ENCODE measurements at regions not wholly inside any gene's neighbourhood (a gene's known extent, or its start where the extent isn't known, plus 50 kb on each side); places are given as distances from the start of the nearest gene placed in this dataset.

DNA sequence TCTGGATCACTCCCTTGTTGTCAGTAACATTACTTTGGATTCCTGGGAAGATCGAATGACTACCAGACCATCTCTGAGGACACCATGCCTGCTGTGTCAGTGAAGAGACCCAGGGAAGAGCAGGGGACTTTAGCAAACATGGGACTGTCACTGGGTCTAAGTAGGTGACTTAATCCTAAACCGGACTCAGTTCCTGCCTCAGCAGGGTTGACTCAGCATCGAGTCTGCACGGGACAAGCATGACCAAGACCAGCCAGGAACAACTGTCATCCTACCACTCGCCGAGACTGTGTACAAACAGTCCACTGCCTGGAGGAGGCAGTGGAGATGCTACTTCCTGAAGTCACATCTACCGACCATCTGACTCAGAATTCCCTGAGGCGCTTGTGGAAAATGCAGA, 53.2 kb upstream of the RAB4A start:
- in situ Hi-C loops (cut with MboI; ENCODE audit: low pct_ligation_motif_present in 1 of 4, low pct_unique_long_range_greater_than_20kb in 1 of 4, low sequenced_read_pairs in 3 of 4) (no loop called here), intact Hi-C loops (cut with DNase I; ENCODE audit: low total_unique reads) (loop anchor here (2.0 kb wide), 1 partner anchor 475 kb away; no protein-coding TSS in a partner anchor)
- no peaks in the 10 kb centered on the region for H3K36me3 ChIP-seq
- WGBS, 2 donors (ENCODE audit: low coverage in 1 of 2), result 71 to 83% methylated on average over 1 to 8 of the region's 8 CpGs
- H3K4me3 ChIP-seq, result no peak overlapping the region
- peaks cover 0 to 17% (median 7%) of the 10 kb centered on the region in 4 donors for H3K4me1 ChIP-seq
- no peak for DNase-seq
- no peak overlapping the region for H3K27ac ChIP-seq
- no peaks in the 10 kb centered on the region for H3K9me3 ChIP-seq
- no peak for TF ChIP-seq EP300 (IDR thresholded peaks at IDR 0.05; ENCODE audit: low read depth)
- TF ChIP-seq POLR2AphosphoS5 (IDR thresholded peaks at IDR 0.05), result no peak
- no peak for TF ChIP-seq POLR2A (IDR thresholded peaks at IDR 0.05)
- TF ChIP-seq, protein P1, sequence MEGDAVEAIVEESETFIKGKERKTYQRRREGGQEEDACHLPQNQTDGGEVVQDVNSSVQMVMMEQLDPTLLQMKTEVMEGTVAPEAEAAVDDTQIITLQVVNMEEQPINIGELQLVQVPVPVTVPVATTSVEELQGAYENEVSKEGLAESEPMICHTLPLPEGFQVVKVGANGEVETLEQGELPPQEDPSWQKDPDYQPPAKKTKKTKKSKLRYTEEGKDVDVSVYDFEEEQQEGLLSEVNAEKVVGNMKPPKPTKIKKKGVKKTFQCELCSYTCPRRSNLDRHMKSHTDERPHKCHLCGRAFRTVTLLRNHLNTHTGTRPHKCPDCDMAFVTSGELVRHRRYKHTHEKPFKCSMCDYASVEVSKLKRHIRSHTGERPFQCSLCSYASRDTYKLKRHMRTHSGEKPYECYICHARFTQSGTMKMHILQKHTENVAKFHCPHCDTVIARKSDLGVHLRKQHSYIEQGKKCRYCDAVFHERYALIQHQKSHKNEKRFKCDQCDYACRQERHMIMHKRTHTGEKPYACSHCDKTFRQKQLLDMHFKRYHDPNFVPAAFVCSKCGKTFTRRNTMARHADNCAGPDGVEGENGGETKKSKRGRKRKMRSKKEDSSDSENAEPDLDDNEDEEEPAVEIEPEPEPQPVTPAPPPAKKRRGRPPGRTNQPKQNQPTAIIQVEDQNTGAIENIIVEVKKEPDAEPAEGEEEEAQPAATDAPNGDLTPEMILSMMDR (IDR thresholded peaks at IDR 0.05), result no peak
- no peaks in the 10 kb centered on the region for H3K27me3 ChIP-seq

DNA sequence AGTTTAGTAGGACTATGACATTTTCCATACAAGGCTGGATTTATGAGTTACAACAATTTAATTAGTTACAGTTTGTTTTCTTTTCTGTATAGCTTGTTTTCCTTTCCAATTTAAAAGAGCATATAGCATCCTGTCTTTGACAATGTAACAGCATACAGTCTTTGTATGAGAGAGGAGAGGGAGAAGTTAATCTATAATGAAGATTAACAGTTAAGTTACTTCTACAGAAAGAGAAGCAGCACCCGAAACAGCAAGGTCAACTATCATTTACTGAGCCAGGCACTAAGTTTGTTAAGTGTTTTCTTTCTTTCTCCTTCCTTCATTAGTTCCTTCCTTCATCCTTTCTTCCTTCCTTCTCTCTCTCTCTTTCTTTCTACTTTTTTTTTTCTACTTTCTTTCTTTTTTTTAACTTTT, 52.3 kb upstream of the RAB4A start:
- in situ Hi-C loops (cut with MboI; ENCODE audit: low pct_ligation_motif_present in 1 of 4, low pct_unique_long_range_greater_than_20kb in 1 of 4, low sequenced_read_pairs in 3 of 4), result no loop called here
- TF ChIP-seq EP300 (IDR thresholded peaks at IDR 0.05; ENCODE audit: low read depth) (no peak), POLR2AphosphoS5 (IDR thresholded peaks at IDR 0.05) (no peak), POLR2A (IDR thresholded peaks at IDR 0.05) (no peak)
- TF ChIP-seq, protein P1 (IDR thresholded peaks at IDR 0.05), result no peak

DNA sequence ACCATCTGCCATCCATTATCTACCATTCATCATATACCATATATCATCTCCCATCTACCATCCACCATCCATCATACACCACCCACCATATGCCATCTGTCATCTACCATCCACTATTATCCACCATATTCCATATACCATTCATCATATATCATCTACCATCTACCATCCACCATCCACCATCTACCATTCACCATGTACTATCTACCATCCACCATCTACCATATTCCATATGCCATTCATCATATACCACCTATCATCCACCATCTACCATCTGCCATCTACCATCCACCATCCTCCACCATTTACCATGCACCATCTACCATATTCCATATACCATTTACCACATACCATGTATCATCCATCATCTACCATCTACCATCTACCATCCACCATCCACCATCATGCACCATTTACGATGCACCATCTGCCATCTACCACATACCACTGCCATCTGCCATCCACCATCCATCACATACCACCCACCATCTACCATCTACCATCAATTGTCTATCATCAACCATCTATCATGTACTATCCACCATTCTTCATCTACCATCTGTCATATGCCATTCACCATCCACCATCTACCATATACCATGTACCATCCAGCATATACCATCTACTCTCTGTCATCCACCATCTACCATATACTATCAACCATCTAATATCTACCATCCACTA, 50.6 kb upstream of the RAB4A start:
- Histone ChIP-seq H3K4me3 (no peak overlapping the region), H3K36me3 (no peaks in the 10 kb centered on the region), H3K9me3 (no peaks in the 10 kb centered on the region), H3K4me1 (peaks cover 0 to 25% (median 15%) of the 10 kb centered on the region in 4 donors), H3K27ac (peak overlapping the region in 3 of 4 donors; percentile 77 to 81 (median 81)), H3K27me3 (no peaks in the 10 kb centered on the region)
- intact Hi-C loops (cut with DNase I; ENCODE audit: low total_unique reads) (no loop called here), in situ Hi-C loops (cut with MboI; ENCODE audit: low pct_ligation_motif_present in 1 of 4, low pct_unique_long_range_greater_than_20kb in 1 of 4, low sequenced_read_pairs in 3 of 4) (loop anchor here in 1 of 4 donors (10.0 kb wide), 1 partner anchor 486 kb away; the partner anchor contains the start of gene RHOU)
- WGBS, 2 donors (ENCODE audit: low coverage in 1 of 2), result 82 to 95% methylated on average over 1 of the region's 1 CpG
- TF ChIP-seq POLR2A (IDR thresholded peaks at IDR 0.05), result no peak
- no peak for TF ChIP-seq EP300 (IDR thresholded peaks at IDR 0.05; ENCODE audit: low read depth)
- TF ChIP-seq, protein P1 (IDR thresholded peaks at IDR 0.05), result no peak
- TF ChIP-seq POLR2AphosphoS5 (IDR thresholded peaks at IDR 0.05), result no peak
- no peak for DNase-seq

More for the DNA sequence above, 52.3 kb upstream of the RAB4A start:
- no peak for DNase-seq
- H3K27me3 ChIP-seq, result no peaks in the 10 kb centered on the region
- no peak overlapping the region for H3K4me3 ChIP-seq
- intact Hi-C loops (cut with DNase I; ENCODE audit: low total_unique reads), result loop anchor here (2.0 kb wide), 1 partner anchor 476 kb away; no protein-coding TSS in a partner anchor
- H3K4me1 ChIP-seq, result peaks cover 0 to 17% (median 7%) of the 10 kb centered on the region in 4 donors
- H3K27ac ChIP-seq, result no peak overlapping the region
- H3K36me3 ChIP-seq, result no peaks in the 10 kb centered on the region
- WGBS, 2 donors (ENCODE audit: low coverage in 1 of 2), result 31 to 37% methylated on average over 1 of the region's 1 CpG
- no peaks in the 10 kb centered on the region for H3K9me3 ChIP-seq

DNA sequence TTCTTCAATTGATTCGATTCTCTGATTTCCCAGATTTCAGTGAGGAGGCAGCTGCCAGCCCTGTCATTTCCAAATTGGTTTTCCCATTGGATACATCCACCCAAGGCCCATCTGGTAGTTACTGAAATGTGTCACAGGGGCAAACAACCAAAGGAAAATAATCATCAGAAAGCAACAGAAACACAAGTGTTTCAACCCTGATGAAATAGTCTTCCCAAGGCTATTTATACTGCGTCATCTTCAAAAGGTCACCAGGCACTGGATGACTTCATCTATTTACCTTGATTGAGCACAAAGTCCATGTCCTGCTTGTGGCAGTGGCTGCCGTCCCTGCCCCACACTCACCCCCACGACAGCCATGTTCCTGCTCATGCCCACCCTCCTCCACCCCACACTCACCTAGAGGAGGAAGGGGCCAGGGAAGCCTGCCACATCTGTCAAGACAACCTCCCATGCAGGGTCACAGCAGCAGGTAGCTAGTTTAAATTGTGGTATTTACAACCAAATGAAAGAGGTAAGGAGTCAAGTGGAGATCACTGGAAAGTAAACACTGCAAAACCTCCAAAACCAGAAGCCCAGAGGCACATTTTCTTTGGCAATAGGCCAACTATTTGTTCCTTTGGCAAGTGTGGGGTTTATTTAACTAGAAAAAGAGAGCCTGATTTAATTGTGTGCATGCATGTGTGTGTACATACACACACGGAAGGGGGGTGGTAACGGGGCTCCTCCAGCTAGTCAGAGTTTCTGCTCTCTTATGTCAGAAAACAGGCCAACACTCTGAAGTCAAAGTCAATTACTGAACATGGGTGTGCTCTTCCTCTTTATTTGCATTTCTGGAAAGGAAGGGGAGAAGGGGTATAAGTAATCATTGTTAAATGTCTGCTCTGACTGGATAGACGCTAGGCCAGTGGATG, 49.5 kb upstream of the RAB4A start:
- no peaks in the 10 kb centered on the region for H3K9me3 ChIP-seq
- intact Hi-C loops (cut with DNase I; ENCODE audit: low total_unique reads) (no loop called here), in situ Hi-C loops (cut with MboI; ENCODE audit: low pct_ligation_motif_present in 1 of 4, low pct_unique_long_range_greater_than_20kb in 1 of 4, low sequenced_read_pairs in 3 of 4) (loop anchor here in 1 of 4 donors (10.0 kb wide), 1 partner anchor 487 kb away; the partner anchor contains the start of gene RHOU)
- peak; percentile 59 for DNase-seq
- H3K4me3 ChIP-seq, result no peak overlapping the region
- WGBS, 2 donors (ENCODE audit: low coverage in 1 of 2), result 44% methylated on average over 7 of the region's 7 CpGs; no CpG with 5 or more reads in 1 of the 2 donors
- peaks cover 0 to 25% (median 16%) of the 10 kb centered on the region in 4 donors for H3K4me1 ChIP-seq
- no peaks in the 10 kb centered on the region for H3K27me3 ChIP-seq
- TF ChIP-seq POLR2AphosphoS5 (IDR thresholded peaks at IDR 0.05) (peak in 2 of 3 donors; percentile 69 to 71), POLR2A (IDR thresholded peaks at IDR 0.05) (peak; percentile 42), EP300 (IDR thresholded peaks at IDR 0.05; ENCODE audit: low read depth) (no peak)
- TF ChIP-seq, protein P1 (IDR thresholded peaks at IDR 0.05), result no peak
- H3K27ac ChIP-seq, result peak overlapping the region; percentile 68 to 81 (median 79)
- no peaks in the 10 kb centered on the region for H3K36me3 ChIP-seq
